ENCODE measurements at regions not wholly inside any gene's neighbourhood (a gene's known extent, or its start where the extent isn't known, plus 50 kb on each side); places are given as distances from the start of the nearest gene placed in this dataset.

GRCh38 chr15:25960273-25960672 lies 97.1 kb upstream of the ATP10A start:
- WGBS, 2 donors = 76% methylated on average over 5 of the region's 5 CpGs
- Histone ChIP-seq H3K9me3 (peaks cover 0 to 8% (median 0%) of the 10 kb centered on the region in 11 donors), H3K36me3 (no peaks in the 10 kb centered on the region), H3K4me1 (no peaks in the 10 kb centered on the region), H3K27me3 (no peaks in the 10 kb centered on the region), H3K4me3 (no peak overlapping the region), H3K27ac (no peak overlapping the region)
- no peak for DNase-seq
- no peak for ATAC-seq
- intact Hi-C loops (cut with DNase I) = loop anchor here in 1 of 10 donors (10.0 kb wide), 1 partner anchor 65 kb away; no protein-coding TSS in a partner anchor
- no peak for TF ChIP-seq CTCF (IDR thresholded peaks at IDR 0.05)

- Histone ChIP-seq H3K36me3 (no peaks in the 10 kb centered on the region), H3K4me1 (no peaks in the 10 kb centered on the region), H3K27ac (no peak overlapping the region), H3K9me3 (peaks cover 0 to 9% (median 0%) of the 10 kb centered on the region in 11 donors), H3K27me3 (no peaks in the 10 kb centered on the region), H3K4me3 (no peak overlapping the region)
- ATAC-seq = no peak
- WGBS, 2 donors = 60% methylated on average over 1 of the region's 1 CpG
- no peak for DNase-seq
- intact Hi-C loops (cut with DNase I) = no loop called here
- TF ChIP-seq CTCF (IDR thresholded peaks at IDR 0.05) = no peak
These were observed 96.0 kb upstream of the ATP10A start for GRCh38 chr15:25959100-25959499.

GRCh38 chr15:25955628-25956027 lies 92.5 kb upstream of the ATP10A start:
- Histone ChIP-seq H3K4me3 (no peak overlapping the region), H3K4me1 (no peaks in the 10 kb centered on the region), H3K27me3 (no peaks in the 10 kb centered on the region), H3K27ac (no peak overlapping the region), H3K36me3 (no peaks in the 10 kb centered on the region), H3K9me3 (peaks cover 0 to 28% (median 0%) of the 10 kb centered on the region in 11 donors)
- DNase-seq (no peak), ATAC-seq (no peak)
- WGBS, 2 donors = 77 to 88% methylated on average over 2 of the region's 2 CpGs
- no peak for TF ChIP-seq CTCF (IDR thresholded peaks at IDR 0.05)
- intact Hi-C loops (cut with DNase I) = no loop called here

GRCh38 chr15:25954398-25954797 lies 91.3 kb upstream of the ATP10A start:
- intact Hi-C loops (cut with DNase I) = no loop called here
- no peaks in the 10 kb centered on the region for H3K27me3 ChIP-seq
- WGBS, 2 donors = 54 to 67% methylated on average over 4 of the region's 4 CpGs
- H3K4me3 ChIP-seq = no peak overlapping the region
- no peak for TF ChIP-seq CTCF (IDR thresholded peaks at IDR 0.05)
- no peaks in the 10 kb centered on the region for H3K36me3 ChIP-seq
- no peak overlapping the region for H3K27ac ChIP-seq
- no peak for DNase-seq
- no peaks in the 10 kb centered on the region for H3K4me1 ChIP-seq
- no peak for ATAC-seq
- peaks cover 0 to 28% (median 0%) of the 10 kb centered on the region in 11 donors for H3K9me3 ChIP-seq
